WTC11 (cell line): ENCODE measurements at regions not wholly inside any gene's neighbourhood (a gene's known extent, or its start where the extent isn't known, plus 50 kb on each side); places are given as distances from the start of the nearest gene placed in this dataset.

Experiments used
- ATAC-seq: fragments of 200-7000 bp; cut with Tn5 transposase; 2 replicates; pipeline ENCODE4 v1.10.0; 2021; ENCODE audit warnings: mild to moderate bottlenecking, moderate library complexity
- CTCF ChIA-PET: fragments of 300-600 bp; sonication (Branson Sonifier 250); formaldehyde crosslinking; loops from one replicate; lab custom pipeline; 2021; ENCODE audit warnings: antibody characterized with exemption; lab: Charles Lee
- POLR2A ChIA-PET: fragments of 350-600 bp; sonication (Branson Sonifier 250); formaldehyde crosslinking; loops from one replicate; lab custom pipeline; 2021; ENCODE audit warnings: antibody characterized with exemption; lab: Charles Lee
- DNase-seq: peaks from one replicate; pipeline ENCODE4 v3.0.0; 2021; ENCODE audit warnings: low spot score
- H3K27ac Mint-ChIP-seq: 2 replicates; pipeline ENCODE4 v1.8.0; 2021; ENCODE audit warnings: mixed read lengths
- H3K27me3 Mint-ChIP-seq: 2 replicates; pipeline ENCODE4 v1.8.0; 2021; ENCODE audit warnings: low read depth, mild to moderate bottlenecking, moderate library complexity, mixed read lengths
- H3K36me3 Mint-ChIP-seq: 2 replicates; pipeline ENCODE4 v1.8.0; 2021; ENCODE audit warnings: mixed read lengths
- H3K4me1 Mint-ChIP-seq: 2 replicates; pipeline ENCODE4 v1.8.0; 2022; ENCODE audit warnings: mixed read lengths
- H3K4me3 Mint-ChIP-seq: 2 replicates; pipeline ENCODE4 v1.8.0; 2021; ENCODE audit warnings: mild to moderate bottlenecking, moderate library complexity, mixed read lengths
- H3K9me3 Mint-ChIP-seq: 2 replicates; pipeline ENCODE4 v1.8.0; 2021; ENCODE audit warnings: mixed read lengths
- ETV6 ChIP-seq: sonication (generic); formaldehyde crosslinking; IDR thresholded peaks from 2 replicates; pipeline ENCODE4 v1.8.1; 2022; ENCODE audit warnings: mild to moderate bottlenecking, missing genetic modification reagents
- FOXK1 ChIP-seq: sonication (generic); formaldehyde crosslinking; IDR thresholded peaks from 2 replicates; pipeline ENCODE4 v1.8.0; 2022; ENCODE audit warnings: mild to moderate bottlenecking, moderate library complexity, missing genetic modification reagents
- GTF2I ChIP-seq: fragments of 250-450 bp; sonication (Bioruptor Pico); conservative IDR thresholded peaks from 2 replicates; pipeline ENCODE4 v1.4.0; 2021; ENCODE audit warnings: mild to moderate bottlenecking
- JAZF1 ChIP-seq: fragments of 250-450 bp; sonication (Bioruptor Pico); IDR thresholded peaks from 2 replicates; pipeline ENCODE4 v1.9.0; 2021; ENCODE audit warnings: moderate library complexity, mild to moderate bottlenecking, inconsistent platforms
- MYBL2 ChIP-seq: sonication (generic); formaldehyde crosslinking; IDR thresholded peaks from 2 replicates; pipeline ENCODE4 v1.8.1; 2023; ENCODE audit warnings: mild to moderate bottlenecking, moderate library complexity, missing genetic modification reagents
- NFE2L1 ChIP-seq: sonication (generic); formaldehyde crosslinking; IDR thresholded peaks from 2 replicates; pipeline ENCODE4 v1.8.1; 2023; ENCODE audit warnings: missing genetic modification reagents
- NR2C2 ChIP-seq: sonication (generic); formaldehyde crosslinking; IDR thresholded peaks from 2 replicates; pipeline ENCODE4 v1.8.0; 2022; ENCODE audit warnings: mild to moderate bottlenecking, missing genetic modification reagents
- PRRX2 ChIP-seq: fragments of 250-450 bp; sonication (Bioruptor Pico); IDR thresholded peaks from 2 replicates; pipeline ENCODE4 v1.8.0; 2021; ENCODE audit warnings: mild to moderate bottlenecking
- RORB ChIP-seq: fragments of 250-450 bp; sonication (Bioruptor Pico); IDR thresholded peaks from 2 replicates; pipeline ENCODE4 v1.9.0; 2021; ENCODE audit warnings: mild to moderate bottlenecking
- SMAD3 ChIP-seq: sonication (generic); formaldehyde crosslinking; IDR thresholded peaks from 2 replicates; pipeline ENCODE4 v1.8.0; 2022; ENCODE audit warnings: missing genetic modification reagents, mild to moderate bottlenecking, borderline replicate concordance
- SP1 ChIP-seq: sonication (generic); formaldehyde crosslinking; conservative IDR thresholded peaks from 2 replicates; pipeline ENCODE4 v1.8.1; 2022; ENCODE audit warnings: missing genetic modification reagents
- TEAD4 ChIP-seq: sonication (generic); formaldehyde crosslinking; IDR thresholded peaks from 2 replicates; pipeline ENCODE4 v1.8.0; 2022; ENCODE audit warnings: mild to moderate bottlenecking, missing genetic modification reagents
- ZBTB21 ChIP-seq: sonication (generic); formaldehyde crosslinking; IDR thresholded peaks from 2 replicates; pipeline ENCODE4 v1.8.1; 2023; ENCODE audit warnings: mild to moderate bottlenecking, missing genetic modification reagents, borderline replicate concordance
- ZNF396 ChIP-seq: fragments of 250-450 bp; sonication (Bioruptor Pico); IDR thresholded peaks from 2 replicates; pipeline ENCODE4 v1.8.0; 2021; ENCODE audit warnings: mild to moderate bottlenecking, moderate library complexity, borderline replicate concordance
- ZNF671 ChIP-seq: fragments of 250-450 bp; sonication (Bioruptor Pico); IDR thresholded peaks from 2 replicates; pipeline ENCODE4 v1.8.0; 2021; ENCODE audit warnings: mild to moderate bottlenecking
- TF ChIP-seq, protein P1 (sequence below): sonication (generic); formaldehyde crosslinking; IDR thresholded peaks from 2 replicates; pipeline ENCODE4 v1.8.0; 2022; ENCODE audit warnings: mild to moderate bottlenecking, missing genetic modification reagents
- TF ChIP-seq, protein P2 (sequence below): sonication (generic); formaldehyde crosslinking; IDR thresholded peaks from 2 replicates; pipeline ENCODE4 v1.8.0; 2022; ENCODE audit warnings: mild to moderate bottlenecking, missing genetic modification reagents
- TF ChIP-seq, protein P3 (sequence below): sonication (generic); formaldehyde crosslinking; IDR thresholded peaks from 2 replicates; pipeline ENCODE4 v1.8.1; 2022; ENCODE audit warnings: mild to moderate bottlenecking, missing genetic modification reagents, moderate library complexity, borderline replicate concordance
- TF ChIP-seq, protein P4 (sequence below): sonication (generic); formaldehyde crosslinking; IDR thresholded peaks from 2 replicates; pipeline ENCODE4 v1.8.0; 2022; ENCODE audit warnings: mild to moderate bottlenecking, missing genetic modification reagents
- TF ChIP-seq, protein P5 (sequence below): sonication (generic); formaldehyde crosslinking; IDR thresholded peaks from 2 replicates; pipeline ENCODE4 v1.8.0; 2022; ENCODE audit warnings: mild to moderate bottlenecking, missing genetic modification reagents
- TF ChIP-seq, protein P6 (sequence below): fragments of 250-450 bp; sonication (Bioruptor Pico); IDR thresholded peaks from 2 replicates; pipeline ENCODE4 v1.9.0; 2021; ENCODE audit warnings: mild to moderate bottlenecking, borderline replicate concordance
- TF ChIP-seq, protein P7 (sequence below): sonication (generic); formaldehyde crosslinking; IDR thresholded peaks from 2 replicates; pipeline ENCODE4 v1.8.1; 2023; ENCODE audit warnings: mild to moderate bottlenecking, missing genetic modification reagents
- TF ChIP-seq, protein P8 (sequence below): sonication (generic); formaldehyde crosslinking; IDR thresholded peaks from 2 replicates; pipeline ENCODE4 v1.8.1; 2023; ENCODE audit warnings: mild to moderate bottlenecking, missing genetic modification reagents, borderline replicate concordance

DNA sequence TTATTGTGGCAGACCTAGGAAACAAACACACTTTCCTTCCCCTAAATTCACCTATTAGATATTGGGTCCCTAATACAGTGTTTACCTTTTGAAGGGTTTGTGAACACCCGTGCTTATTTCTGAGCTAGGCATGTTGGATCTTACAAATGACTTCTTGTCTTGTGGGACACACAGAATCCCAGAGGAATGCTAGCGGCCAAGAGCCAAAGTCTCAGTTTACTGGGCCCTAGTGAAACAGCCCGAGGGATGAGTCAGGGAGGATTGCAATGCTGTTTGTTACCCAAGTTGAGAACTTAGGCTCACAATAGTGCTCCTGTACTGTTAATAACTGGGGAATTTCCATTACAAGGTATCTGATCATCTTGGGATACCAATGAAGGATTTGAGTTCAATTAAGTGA, 100.1 kb upstream of the AKT3 start (continued):
- no peak for TF ChIP-seq PRRX2 (CRISPR knock-in tag)
- TF ChIP-seq, protein P1, sequence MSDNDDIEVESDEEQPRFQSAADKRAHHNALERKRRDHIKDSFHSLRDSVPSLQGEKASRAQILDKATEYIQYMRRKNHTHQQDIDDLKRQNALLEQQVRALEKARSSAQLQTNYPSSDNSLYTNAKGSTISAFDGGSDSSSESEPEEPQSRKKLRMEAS (CRISPR knock-in tag): no peak
- no peak for TF ChIP-seq RORB (CRISPR knock-in tag)
- TF ChIP-seq, protein P2, sequence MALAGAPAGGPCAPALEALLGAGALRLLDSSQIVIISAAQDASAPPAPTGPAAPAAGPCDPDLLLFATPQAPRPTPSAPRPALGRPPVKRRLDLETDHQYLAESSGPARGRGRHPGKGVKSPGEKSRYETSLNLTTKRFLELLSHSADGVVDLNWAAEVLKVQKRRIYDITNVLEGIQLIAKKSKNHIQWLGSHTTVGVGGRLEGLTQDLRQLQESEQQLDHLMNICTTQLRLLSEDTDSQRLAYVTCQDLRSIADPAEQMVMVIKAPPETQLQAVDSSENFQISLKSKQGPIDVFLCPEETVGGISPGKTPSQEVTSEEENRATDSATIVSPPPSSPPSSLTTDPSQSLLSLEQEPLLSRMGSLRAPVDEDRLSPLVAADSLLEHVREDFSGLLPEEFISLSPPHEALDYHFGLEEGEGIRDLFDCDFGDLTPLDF (CRISPR knock-in tag): no peak
- no peak for TF ChIP-seq ZNF671 (CRISPR knock-in tag)
- TF ChIP-seq SMAD3 (CRISPR knock-in tag): no peak
- TF ChIP-seq, protein P3, sequence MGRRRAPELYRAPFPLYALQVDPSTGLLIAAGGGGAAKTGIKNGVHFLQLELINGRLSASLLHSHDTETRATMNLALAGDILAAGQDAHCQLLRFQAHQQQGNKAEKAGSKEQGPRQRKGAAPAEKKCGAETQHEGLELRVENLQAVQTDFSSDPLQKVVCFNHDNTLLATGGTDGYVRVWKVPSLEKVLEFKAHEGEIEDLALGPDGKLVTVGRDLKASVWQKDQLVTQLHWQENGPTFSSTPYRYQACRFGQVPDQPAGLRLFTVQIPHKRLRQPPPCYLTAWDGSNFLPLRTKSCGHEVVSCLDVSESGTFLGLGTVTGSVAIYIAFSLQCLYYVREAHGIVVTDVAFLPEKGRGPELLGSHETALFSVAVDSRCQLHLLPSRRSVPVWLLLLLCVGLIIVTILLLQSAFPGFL (CRISPR knock-in tag): no peak

DNA sequence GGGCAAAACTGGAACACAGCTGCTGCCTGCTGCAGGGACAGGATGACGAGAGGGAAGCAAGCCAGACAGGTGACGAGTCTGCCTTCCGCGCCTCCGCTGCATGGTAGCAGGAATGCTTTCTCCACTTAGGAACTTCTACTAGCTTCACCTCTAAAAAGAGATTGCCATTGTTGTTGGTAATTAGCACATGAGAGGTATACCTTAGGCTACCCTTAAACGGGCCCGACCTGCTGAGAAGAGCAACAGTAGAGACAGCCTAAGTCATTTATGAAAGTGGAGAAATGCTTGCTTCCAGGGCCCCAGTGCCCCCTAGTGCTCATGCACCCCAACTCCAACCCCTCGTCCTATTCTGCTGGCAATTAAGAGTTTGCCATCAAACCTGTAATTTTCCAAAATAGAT, 96.9 kb upstream of the AKT3 start:
- Mint-ChIP-seq H3K27me3 (peaks cover 24% of the 10 kb centered on the region), H3K27ac (peak overlapping the region; percentile 60; the same call in 1 of the 2 replicates), H3K9me3 (no peaks in the 10 kb centered on the region), H3K36me3 (no peaks in the 10 kb centered on the region), H3K4me1 (peaks cover 27% of the 10 kb centered on the region), H3K4me3 (no peak overlapping the region)
- ATAC-seq (peak; percentile 86), DNase-seq (peak; percentile 65)
- CTCF ChIA-PET: interaction anchor here (0.7 to 1.6 kb wide), 15 partner anchors 10 to 603 kb away, joined by 3 to 7 read pairs (median 4); no protein-coding TSS in a partner anchor
- POLR2A ChIA-PET: no interaction called here
- peak; percentile 73 for TF ChIP-seq FOXK1 (CRISPR knock-in tag)
- TF ChIP-seq NFE2L1 (CRISPR knock-in tag): peak; percentile 73
- TF ChIP-seq, protein P4, sequence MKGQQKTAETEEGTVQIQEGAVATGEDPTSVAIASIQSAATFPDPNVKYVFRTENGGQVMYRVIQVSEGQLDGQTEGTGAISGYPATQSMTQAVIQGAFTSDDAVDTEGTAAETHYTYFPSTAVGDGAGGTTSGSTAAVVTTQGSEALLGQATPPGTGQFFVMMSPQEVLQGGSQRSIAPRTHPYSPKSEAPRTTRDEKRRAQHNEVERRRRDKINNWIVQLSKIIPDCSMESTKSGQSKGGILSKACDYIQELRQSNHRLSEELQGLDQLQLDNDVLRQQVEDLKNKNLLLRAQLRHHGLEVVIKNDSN (CRISPR knock-in tag): no peak
- TF ChIP-seq, protein P5, sequence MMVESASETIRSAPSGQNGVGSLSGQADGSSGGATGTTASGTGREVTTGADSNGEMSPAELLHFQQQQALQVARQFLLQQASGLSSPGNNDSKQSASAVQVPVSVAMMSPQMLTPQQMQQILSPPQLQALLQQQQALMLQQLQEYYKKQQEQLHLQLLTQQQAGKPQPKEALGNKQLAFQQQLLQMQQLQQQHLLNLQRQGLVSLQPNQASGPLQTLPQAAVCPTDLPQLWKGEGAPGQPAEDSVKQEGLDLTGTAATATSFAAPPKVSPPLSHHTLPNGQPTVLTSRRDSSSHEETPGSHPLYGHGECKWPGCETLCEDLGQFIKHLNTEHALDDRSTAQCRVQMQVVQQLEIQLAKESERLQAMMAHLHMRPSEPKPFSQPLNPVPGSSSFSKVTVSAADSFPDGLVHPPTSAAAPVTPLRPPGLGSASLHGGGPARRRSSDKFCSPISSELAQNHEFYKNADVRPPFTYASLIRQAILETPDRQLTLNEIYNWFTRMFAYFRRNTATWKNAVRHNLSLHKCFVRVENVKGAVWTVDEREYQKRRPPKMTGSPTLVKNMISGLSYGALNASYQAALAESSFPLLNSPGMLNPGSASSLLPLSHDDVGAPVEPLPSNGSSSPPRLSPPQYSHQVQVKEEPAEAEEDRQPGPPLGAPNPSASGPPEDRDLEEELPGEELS (CRISPR knock-in tag): peak; percentile 45; the same call in 1 of the 2 replicates
- peak; percentile 60 for TF ChIP-seq SP1
- TF ChIP-seq ZNF396: no peak
- no peak for TF ChIP-seq ZBTB21 (CRISPR knock-in tag)
- TF ChIP-seq ETV6 (CRISPR knock-in tag): 0 out of 2 replicates have a peak, but pooled peaks have one; percentile 54
- TF ChIP-seq, protein P6, sequence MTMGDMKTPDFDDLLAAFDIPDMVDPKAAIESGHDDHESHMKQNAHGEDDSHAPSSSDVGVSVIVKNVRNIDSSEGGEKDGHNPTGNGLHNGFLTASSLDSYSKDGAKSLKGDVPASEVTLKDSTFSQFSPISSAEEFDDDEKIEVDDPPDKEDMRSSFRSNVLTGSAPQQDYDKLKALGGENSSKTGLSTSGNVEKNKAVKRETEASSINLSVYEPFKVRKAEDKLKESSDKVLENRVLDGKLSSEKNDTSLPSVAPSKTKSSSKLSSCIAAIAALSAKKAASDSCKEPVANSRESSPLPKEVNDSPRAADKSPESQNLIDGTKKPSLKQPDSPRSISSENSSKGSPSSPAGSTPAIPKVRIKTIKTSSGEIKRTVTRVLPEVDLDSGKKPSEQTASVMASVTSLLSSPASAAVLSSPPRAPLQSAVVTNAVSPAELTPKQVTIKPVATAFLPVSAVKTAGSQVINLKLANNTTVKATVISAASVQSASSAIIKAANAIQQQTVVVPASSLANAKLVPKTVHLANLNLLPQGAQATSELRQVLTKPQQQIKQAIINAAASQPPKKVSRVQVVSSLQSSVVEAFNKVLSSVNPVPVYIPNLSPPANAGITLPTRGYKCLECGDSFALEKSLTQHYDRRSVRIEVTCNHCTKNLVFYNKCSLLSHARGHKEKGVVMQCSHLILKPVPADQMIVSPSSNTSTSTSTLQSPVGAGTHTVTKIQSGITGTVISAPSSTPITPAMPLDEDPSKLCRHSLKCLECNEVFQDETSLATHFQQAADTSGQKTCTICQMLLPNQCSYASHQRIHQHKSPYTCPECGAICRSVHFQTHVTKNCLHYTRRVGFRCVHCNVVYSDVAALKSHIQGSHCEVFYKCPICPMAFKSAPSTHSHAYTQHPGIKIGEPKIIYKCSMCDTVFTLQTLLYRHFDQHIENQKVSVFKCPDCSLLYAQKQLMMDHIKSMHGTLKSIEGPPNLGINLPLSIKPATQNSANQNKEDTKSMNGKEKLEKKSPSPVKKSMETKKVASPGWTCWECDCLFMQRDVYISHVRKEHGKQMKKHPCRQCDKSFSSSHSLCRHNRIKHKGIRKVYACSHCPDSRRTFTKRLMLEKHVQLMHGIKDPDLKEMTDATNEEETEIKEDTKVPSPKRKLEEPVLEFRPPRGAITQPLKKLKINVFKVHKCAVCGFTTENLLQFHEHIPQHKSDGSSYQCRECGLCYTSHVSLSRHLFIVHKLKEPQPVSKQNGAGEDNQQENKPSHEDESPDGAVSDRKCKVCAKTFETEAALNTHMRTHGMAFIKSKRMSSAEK (CRISPR knock-in tag): no peak
- TF ChIP-seq TEAD4 (CRISPR knock-in tag): no peak
- TF ChIP-seq, protein P7, sequence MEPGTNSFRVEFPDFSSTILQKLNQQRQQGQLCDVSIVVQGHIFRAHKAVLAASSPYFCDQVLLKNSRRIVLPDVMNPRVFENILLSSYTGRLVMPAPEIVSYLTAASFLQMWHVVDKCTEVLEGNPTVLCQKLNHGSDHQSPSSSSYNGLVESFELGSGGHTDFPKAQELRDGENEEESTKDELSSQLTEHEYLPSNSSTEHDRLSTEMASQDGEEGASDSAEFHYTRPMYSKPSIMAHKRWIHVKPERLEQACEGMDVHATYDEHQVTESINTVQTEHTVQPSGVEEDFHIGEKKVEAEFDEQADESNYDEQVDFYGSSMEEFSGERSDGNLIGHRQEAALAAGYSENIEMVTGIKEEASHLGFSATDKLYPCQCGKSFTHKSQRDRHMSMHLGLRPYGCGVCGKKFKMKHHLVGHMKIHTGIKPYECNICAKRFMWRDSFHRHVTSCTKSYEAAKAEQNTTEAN: 0 out of 2 replicates have a peak, but pooled peaks have one; percentile 37
- 0 out of 2 replicates have a peak, but pooled peaks have one; percentile 44 for TF ChIP-seq MYBL2 (CRISPR knock-in tag)
- TF ChIP-seq JAZF1 (CRISPR knock-in tag): no peak
- TF ChIP-seq GTF2I (CRISPR knock-in tag): no peak
- TF ChIP-seq NR2C2 (CRISPR knock-in tag): no peak
- TF ChIP-seq, protein P8, sequence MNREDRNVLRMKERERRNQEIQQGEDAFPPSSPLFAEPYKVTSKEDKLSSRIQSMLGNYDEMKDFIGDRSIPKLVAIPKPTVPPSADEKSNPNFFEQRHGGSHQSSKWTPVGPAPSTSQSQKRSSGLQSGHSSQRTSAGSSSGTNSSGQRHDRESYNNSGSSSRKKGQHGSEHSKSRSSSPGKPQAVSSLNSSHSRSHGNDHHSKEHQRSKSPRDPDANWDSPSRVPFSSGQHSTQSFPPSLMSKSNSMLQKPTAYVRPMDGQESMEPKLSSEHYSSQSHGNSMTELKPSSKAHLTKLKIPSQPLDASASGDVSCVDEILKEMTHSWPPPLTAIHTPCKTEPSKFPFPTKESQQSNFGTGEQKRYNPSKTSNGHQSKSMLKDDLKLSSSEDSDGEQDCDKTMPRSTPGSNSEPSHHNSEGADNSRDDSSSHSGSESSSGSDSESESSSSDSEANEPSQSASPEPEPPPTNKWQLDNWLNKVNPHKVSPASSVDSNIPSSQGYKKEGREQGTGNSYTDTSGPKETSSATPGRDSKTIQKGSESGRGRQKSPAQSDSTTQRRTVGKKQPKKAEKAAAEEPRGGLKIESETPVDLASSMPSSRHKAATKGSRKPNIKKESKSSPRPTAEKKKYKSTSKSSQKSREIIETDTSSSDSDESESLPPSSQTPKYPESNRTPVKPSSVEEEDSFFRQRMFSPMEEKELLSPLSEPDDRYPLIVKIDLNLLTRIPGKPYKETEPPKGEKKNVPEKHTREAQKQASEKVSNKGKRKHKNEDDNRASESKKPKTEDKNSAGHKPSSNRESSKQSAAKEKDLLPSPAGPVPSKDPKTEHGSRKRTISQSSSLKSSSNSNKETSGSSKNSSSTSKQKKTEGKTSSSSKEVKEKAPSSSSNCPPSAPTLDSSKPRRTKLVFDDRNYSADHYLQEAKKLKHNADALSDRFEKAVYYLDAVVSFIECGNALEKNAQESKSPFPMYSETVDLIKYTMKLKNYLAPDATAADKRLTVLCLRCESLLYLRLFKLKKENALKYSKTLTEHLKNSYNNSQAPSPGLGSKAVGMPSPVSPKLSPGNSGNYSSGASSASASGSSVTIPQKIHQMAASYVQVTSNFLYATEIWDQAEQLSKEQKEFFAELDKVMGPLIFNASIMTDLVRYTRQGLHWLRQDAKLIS (CRISPR knock-in tag): no peak; the same call in 1 of the 2 replicates
